Liver (tissue), 3 donors: ENCODE measurements at regions not wholly inside any gene's neighbourhood (a gene's known extent, or its start where the extent isn't known, plus 50 kb on each side); places are given as distances from the start of the nearest gene placed in this dataset.

Experiments
- CTCF ChIP-seq: fragments of 150-350 bp; IDR thresholded peaks from 2 replicates; pipeline ENCODE4 v1.5.1; 2017; ENCODE audit warnings: improper control_type of control experiment, low read depth, low read length; ENCODE audit not compliant: missing input control
- MAX ChIP-seq: IDR thresholded peaks from 2 replicates; pipeline ENCODE4 v1.6.1; 2016; ENCODE audit warnings: antibody characterized with exemption
- REST ChIP-seq: IDR thresholded peaks from 2 replicates; pipeline ENCODE4 v1.6.1; 2016; ENCODE audit warnings: antibody characterized with exemption, mild to moderate bottlenecking
- TAF1 ChIP-seq: conservative IDR thresholded peaks from 2 replicates; pipeline ENCODE4 v1.6.1; 2016; ENCODE audit warnings: antibody characterized with exemption, mild to moderate bottlenecking
- ZBTB33 ChIP-seq: IDR thresholded peaks from 2 replicates; pipeline ENCODE4 v1.6.1; 2016; ENCODE audit warnings: antibody characterized with exemption
- donor health status: healthy.
- donor health status: healthy.

- no peak for TF ChIP-seq ZBTB33
- TF ChIP-seq CTCF = no peak
- no peak for TF ChIP-seq MAX
- TF ChIP-seq TAF1 = no peak
- TF ChIP-seq REST = no peak
Measured at GRCh38 chr10:125296598-125296997, 136.2 kb upstream of the CTBP2 start.
